ENCODE measurements at regions not wholly inside any gene's neighbourhood (a gene's known extent, or its start where the extent isn't known, plus 50 kb on each side); places are given as distances from the start of the nearest gene placed in this dataset.

DNA sequence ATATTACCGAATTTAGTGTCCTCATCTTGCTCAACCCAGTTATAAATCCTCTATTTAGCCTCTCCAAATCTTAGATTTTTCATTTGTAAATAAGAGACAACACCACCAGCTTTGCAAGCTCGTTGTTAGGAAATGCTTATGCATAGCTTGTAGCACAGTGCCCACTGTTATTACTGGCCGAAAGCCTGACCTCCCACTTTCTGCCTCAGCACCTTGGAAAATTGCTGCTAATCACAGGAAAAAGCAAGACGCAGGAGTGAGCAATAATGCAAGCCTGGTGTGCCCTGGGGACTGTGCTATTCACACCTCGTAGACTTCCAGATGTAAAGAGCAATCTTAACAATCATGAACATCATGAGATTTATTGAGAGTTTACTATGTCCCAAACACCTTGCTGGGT, 124.2 kb upstream of the ARL4C start:
- ChIA-PET POLR2A (no interaction called here), CTCF (no interaction called here)
- TF ChIP-seq, protein P1, sequence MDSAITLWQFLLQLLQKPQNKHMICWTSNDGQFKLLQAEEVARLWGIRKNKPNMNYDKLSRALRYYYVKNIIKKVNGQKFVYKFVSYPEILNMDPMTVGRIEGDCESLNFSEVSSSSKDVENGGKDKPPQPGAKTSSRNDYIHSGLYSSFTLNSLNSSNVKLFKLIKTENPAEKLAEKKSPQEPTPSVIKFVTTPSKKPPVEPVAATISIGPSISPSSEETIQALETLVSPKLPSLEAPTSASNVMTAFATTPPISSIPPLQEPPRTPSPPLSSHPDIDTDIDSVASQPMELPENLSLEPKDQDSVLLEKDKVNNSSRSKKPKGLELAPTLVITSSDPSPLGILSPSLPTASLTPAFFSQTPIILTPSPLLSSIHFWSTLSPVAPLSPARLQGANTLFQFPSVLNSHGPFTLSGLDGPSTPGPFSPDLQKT (IDR thresholded peaks at IDR 0.05; ENCODE audit: borderline replicate concordance, low read depth, low read length), result no peak
- TF ChIP-seq ZBTB7A (tag by site-specific recombination; IDR thresholded peaks at IDR 0.05; ENCODE audit: low read depth) (no peak), ZFHX2 (tag by site-specific recombination; conservative IDR thresholded peaks at IDR 0.05) (no peak), CTCF (tag by site-specific recombination; IDR thresholded peaks at IDR 0.05) (no peak), ZBTB26 (tag by site-specific recombination; optimal IDR thresholded peaks at IDR 0.05) (no peak), ZNF654 (tag by site-specific recombination; IDR thresholded peaks at IDR 0.05; ENCODE audit: low read depth) (no peak), ZNF777 (tag by site-specific recombination; IDR thresholded peaks at IDR 0.05; ENCODE audit: borderline replicate concordance) (no peak), ZFP41 (tag by site-specific recombination; IDR thresholded peaks at IDR 0.05; ENCODE audit: borderline replicate concordance) (no peak), YY2 (tag by site-specific recombination; IDR thresholded peaks at IDR 0.05) (no peak), ZNF10 (tag by site-specific recombination; IDR thresholded peaks at IDR 0.05) (no peak), ZNF423 (tag by site-specific recombination; IDR thresholded peaks at IDR 0.05) (no peak), ZNF16 (tag by site-specific recombination; IDR thresholded peaks at IDR 0.05; ENCODE audit: low read depth) (no peak), ZNF19 (tag by site-specific recombination; IDR thresholded peaks at IDR 0.05; ENCODE audit: low read depth) (no peak), GLI4 (tag by site-specific recombination; IDR thresholded peaks at IDR 0.05) (no peak), ZNF266 (tag by site-specific recombination; IDR thresholded peaks at IDR 0.05; ENCODE audit: low read depth) (no peak), SP2 (tag by site-specific recombination; IDR thresholded peaks at IDR 0.05) (no peak), ZNF571 (tag by site-specific recombination; IDR thresholded peaks at IDR 0.05) (no peak)
- TF ChIP-seq, protein P2, sequence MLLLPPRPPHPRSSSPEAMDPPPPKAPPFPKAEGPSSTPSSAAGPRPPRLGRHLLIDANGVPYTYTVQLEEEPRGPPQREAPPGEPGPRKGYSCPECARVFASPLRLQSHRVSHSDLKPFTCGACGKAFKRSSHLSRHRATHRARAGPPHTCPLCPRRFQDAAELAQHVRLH (tag by site-specific recombination; IDR thresholded peaks at IDR 0.05), result no peak
- TF ChIP-seq, protein P3, sequence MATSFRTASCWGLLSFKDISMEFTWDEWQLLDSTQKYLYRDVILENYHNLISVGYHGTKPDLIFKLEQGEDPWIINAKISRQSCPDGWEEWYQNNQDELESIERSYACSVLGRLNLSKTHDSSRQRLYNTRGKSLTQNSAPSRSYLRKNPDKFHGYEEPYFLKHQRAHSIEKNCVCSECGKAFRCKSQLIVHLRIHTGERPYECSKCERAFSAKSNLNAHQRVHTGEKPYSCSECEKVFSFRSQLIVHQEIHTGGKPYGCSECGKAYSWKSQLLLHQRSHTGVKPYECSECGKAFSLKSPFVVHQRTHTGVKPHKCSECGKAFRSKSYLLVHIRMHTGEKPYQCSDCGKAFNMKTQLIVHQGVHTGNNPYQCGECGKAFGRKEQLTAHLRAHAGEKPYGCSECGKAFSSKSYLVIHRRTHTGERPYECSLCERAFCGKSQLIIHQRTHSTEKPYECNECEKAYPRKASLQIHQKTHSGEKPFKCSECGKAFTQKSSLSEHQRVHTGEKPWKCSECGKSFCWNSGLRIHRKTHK (tag by site-specific recombination; IDR thresholded peaks at IDR 0.05), result no peak
- TF ChIP-seq, protein P4, sequence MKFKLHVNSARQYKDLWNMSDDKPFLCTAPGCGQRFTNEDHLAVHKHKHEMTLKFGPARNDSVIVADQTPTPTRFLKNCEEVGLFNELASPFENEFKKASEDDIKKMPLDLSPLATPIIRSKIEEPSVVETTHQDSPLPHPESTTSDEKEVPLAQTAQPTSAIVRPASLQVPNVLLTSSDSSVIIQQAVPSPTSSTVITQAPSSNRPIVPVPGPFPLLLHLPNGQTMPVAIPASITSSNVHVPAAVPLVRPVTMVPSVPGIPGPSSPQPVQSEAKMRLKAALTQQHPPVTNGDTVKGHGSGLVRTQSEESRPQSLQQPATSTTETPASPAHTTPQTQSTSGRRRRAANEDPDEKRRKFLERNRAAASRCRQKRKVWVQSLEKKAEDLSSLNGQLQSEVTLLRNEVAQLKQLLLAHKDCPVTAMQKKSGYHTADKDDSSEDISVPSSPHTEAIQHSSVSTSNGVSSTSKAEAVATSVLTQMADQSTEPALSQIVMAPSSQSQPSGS (tag by site-specific recombination; IDR thresholded peaks at IDR 0.05; ENCODE audit: low read depth), result no peak
- Histone ChIP-seq H3K9me3 (ENCODE audit: control insufficient read depth, insufficient read depth, low read depth, low read length) (no peaks in the 10 kb centered on the region), H3K4me1 (ENCODE audit: control insufficient read depth, insufficient read depth, low read length) (no peaks in the 10 kb centered on the region), H3K36me3 (ENCODE audit: control insufficient read depth in 2 of 2, insufficient read depth in 1 of 2, low read length in 2 of 2) (no peaks in the 10 kb centered on the region), H3K4me3 (ENCODE audit: low read depth, low read length) (no peak overlapping the region), H3K27ac (ENCODE audit: extremely low read depth, low read depth, low read length) (no peak overlapping the region)

Measured in HEK293 (cell line).